Mesodermal cell (in vitro differentiated cells): ENCODE measurements at regions not wholly inside any gene's neighbourhood (a gene's known extent, or its start where the extent isn't known, plus 50 kb on each side); places are given as distances from the start of the nearest gene placed in this dataset.

Experiments used
- H3K27ac ChIP-seq: 2 replicates; pipeline ENCODE4 v1.7.0; 2013; ENCODE audit warnings: mild to moderate bottlenecking, low read depth, low read length, moderate library complexity; ENCODE audit not compliant: severe bottlenecking
- H3K36me3 ChIP-seq: 2 replicates; pipeline ENCODE4 v1.7.1; 2013; ENCODE audit warnings: mild to moderate bottlenecking, low read length, moderate library complexity; ENCODE audit not compliant: control insufficient read depth, insufficient read depth
- H3K4me1 ChIP-seq: one replicate; pipeline ENCODE4 v1.7.1; 2013; ENCODE audit warnings: mild to moderate bottlenecking, low read length; ENCODE audit not compliant: insufficient read depth, control insufficient read depth, poor library complexity, severe bottlenecking
- H3K4me3 ChIP-seq: 2 replicates; pipeline ENCODE4 v1.7.0; 2013; ENCODE audit warnings: low read length, control low read depth, mild to moderate bottlenecking; ENCODE audit not compliant: insufficient read depth, poor library complexity, severe bottlenecking; ENCODE audit errors: extremely low read depth
- H3K9me3 ChIP-seq: 2 replicates; pipeline ENCODE4 v1.7.1; 2013; ENCODE audit warnings: mild to moderate bottlenecking, low read length, moderate library complexity; ENCODE audit not compliant: control insufficient read depth
- WGBS, 2 experiments: methylation state at CpG; one replicate each; pipeline ENCODE4 v1.1.5; 2013; ENCODE audit warnings: missing lambda C conversion rate in 2 of 2; ENCODE audit not compliant: insufficient coverage in 2 of 2; 5-methylcytosine and 5-hydroxymethylcytosine counted together

DNA sequence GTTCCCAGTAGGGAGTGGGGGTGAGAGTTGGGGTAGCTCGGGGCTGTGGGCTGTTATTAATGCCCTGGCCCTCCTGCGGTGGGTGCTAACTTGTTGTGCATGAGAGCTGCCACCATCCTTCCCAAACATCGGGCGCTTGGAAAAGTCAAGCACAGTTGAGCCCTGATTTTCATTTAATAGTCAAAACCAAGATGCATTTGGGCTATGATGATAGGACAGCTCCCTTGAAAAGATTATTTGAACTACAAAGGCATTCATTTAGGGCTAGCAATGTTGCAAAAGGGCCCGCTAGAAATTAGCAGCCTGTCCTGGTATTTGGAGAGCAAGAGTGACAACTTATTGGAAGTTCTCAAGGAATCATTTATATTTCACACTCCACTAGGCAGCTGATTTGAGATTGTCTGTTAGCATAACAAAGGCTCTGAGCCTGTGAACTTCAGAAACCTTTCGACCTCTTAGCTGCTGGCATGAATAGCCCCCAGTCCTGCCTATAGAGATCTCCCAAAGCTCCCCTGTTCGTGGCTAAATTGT lies 128.2 kb upstream of the TMEM161B start:
- H3K9me3 ChIP-seq: no peaks in the 10 kb centered on the region
- WGBS, 2 experiments: 38 to 40% methylated on average over 1 to 3 of the region's 7 CpGs
- H3K4me1 ChIP-seq: peaks cover 21% of the 10 kb centered on the region
- no peaks in the 10 kb centered on the region for H3K36me3 ChIP-seq
- no peak overlapping the region for H3K4me3 ChIP-seq
- no peak overlapping the region for H3K27ac ChIP-seq

DNA sequence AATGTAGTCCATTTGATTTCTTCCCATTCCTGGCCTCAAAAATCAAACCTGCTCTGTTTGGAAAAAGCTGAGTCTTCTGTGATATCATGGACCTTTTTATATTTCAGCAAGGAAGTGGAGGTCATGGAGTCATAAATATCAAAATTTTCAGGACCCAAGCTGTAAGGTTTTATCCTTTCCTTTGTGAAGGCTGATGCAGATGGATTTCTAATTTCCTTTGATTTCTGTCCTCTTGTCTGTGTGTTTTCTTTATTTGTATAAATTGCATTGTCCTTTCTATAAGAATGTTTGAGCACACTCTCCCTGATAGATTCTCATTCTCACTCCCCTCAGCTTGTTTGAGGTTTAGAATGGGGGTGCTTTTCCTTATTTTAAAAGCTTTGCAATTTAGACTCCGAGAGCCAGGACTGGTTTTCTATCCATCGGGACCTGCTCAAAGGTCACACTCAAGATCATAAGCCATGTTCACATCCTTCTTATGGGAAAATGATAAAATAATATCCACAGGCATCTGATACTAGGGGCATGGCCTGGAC lies 127.4 kb upstream of the TMEM161B start:
- H3K4me3 ChIP-seq: no peak overlapping the region
- H3K4me1 ChIP-seq: peaks cover 21% of the 10 kb centered on the region
- H3K9me3 ChIP-seq: no peaks in the 10 kb centered on the region
- WGBS, 2 experiments: 100% methylated on average over 1 of the region's 2 CpGs; no CpG with 5 or more reads in 1 of the 2 experiments
- no peak overlapping the region for H3K27ac ChIP-seq
- no peaks in the 10 kb centered on the region for H3K36me3 ChIP-seq

DNA sequence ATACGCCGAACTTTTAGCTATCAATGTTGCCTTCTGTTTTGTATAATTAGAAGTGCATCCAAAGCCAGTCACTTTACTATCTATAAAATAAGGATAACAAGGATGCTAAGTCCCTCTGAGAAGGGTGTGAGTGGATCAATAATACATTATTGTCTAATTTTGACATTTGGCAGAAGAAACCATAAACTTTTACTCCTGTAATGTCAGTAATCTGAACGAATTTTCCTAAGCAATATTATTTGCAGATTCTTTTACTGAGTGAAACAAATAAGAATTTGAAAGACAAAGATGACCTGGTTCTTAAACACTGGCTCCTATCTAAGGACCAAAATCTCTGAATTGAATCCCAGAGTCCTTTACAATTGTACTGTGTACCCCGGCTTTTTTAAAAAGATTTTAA lies 126.6 kb upstream of the TMEM161B start:
- peaks cover 21% of the 10 kb centered on the region for H3K4me1 ChIP-seq

DNA sequence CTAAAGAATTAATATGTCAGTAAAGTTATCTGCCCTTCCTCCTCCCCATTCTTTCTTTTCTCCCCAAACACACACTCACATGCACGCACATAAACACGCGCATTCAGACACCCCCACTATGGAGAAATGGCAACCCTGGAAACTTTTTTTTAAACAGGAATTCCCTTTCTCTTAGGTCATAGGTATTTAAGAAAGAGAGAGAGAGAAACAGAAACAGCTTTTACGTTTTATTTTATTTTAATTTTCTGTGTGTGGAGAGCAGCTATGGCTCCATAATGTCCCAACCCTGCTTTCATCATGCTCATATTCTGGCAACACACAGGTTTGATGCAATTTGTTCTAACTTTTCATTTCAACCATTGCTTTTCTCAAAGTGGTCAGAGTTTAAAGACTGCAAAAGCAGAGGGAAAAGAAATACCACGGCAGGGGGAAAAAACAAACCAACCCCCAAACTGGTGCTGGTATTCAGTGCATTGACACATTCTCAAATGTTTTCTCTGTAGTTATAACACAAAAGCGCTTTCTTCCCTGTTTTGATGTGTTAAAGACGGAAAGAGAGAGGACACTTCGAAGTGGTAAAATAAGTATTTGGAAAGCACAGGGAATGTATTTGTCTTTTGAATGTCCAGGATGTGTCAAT lies 126.0 kb upstream of the TMEM161B start:
- H3K36me3 ChIP-seq: no peaks in the 10 kb centered on the region
- peaks cover 21% of the 10 kb centered on the region for H3K4me1 ChIP-seq
- no CpG with 5 or more reads among the region's 8 CpGs for WGBS, 2 experiments
- no peak overlapping the region for H3K27ac ChIP-seq
- H3K4me3 ChIP-seq: no peak overlapping the region
- no peaks in the 10 kb centered on the region for H3K9me3 ChIP-seq

More for the DNA sequence above, 126.6 kb upstream of the TMEM161B start:
- Histone ChIP-seq H3K4me3 (no peak overlapping the region), H3K27ac (no peak overlapping the region), H3K9me3 (no peaks in the 10 kb centered on the region), H3K36me3 (no peaks in the 10 kb centered on the region)
- no CpG with 5 or more reads among the region's 4 CpGs for WGBS, 2 experiments

DNA sequence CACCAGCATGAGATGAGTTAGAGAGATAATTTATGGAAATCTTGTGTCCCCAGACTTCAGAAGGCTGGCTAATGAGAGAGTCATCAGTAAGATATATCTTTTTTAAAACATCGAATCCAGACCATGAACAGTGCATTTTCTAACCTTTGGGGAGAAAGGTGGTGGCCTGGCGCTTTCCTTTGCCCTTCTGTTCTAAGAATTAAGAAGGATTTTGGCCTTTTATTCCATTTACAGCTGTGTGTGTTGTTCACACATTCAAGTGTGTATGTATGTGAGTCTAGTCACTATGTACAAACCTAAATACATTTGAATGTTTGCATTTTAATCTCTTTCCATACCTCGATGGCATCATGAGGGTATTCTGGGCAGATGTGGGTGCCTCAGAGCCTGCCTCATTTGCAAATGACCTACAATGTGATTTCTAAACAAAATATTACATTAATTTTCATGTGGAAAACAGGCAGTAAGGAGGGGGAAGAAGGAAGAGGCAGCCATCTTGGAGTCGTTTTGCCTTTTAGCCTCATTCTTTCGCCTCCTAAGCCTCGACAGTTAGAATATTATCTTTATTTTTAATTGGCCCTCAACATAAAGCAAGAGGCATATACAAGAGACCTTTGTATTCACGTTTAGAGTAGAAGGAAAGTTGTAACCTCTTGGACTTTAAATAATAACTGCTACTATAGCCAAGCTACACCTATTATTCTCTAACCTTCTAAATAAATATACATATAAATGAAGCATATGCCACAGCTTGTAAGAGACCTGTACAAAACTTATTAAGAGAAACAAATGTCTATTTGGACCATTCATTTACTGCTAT lies 125.3 kb upstream of the TMEM161B start:
- no peak overlapping the region for H3K4me3 ChIP-seq
- no peaks in the 10 kb centered on the region for H3K36me3 ChIP-seq
- no peak overlapping the region for H3K27ac ChIP-seq
- H3K9me3 ChIP-seq: no peaks in the 10 kb centered on the region
- no CpG with 5 or more reads among the region's 7 CpGs for WGBS, 2 experiments
- peaks cover 21% of the 10 kb centered on the region for H3K4me1 ChIP-seq

DNA sequence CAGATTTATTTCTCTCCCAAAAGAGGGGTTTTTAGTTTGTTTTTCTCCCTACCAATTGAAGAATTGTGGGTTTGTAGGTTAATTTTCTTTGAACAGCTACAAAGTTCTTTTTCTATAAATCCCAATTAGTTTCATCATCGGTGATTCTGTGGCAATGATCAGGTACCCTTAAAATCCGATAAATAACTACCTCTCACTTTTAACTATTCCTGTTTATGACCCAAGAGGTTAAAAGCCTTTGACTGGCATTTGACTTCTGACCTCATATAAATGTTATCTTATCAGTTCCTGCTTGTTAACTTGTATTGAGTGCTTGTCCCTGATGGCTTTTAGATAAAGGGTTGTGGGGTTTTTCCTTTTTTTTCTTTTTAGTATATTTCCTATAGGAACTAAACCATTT lies 124.4 kb upstream of the TMEM161B start:
- peaks cover 16% of the 10 kb centered on the region for H3K4me1 ChIP-seq
- 80% methylated on average over 1 of the region's 2 CpGs; no CpG with 5 or more reads in 1 of the 2 experiments for WGBS, 2 experiments
- no peaks in the 10 kb centered on the region for H3K36me3 ChIP-seq
- no peak overlapping the region for H3K27ac ChIP-seq
- H3K4me3 ChIP-seq: no peak overlapping the region
- no peaks in the 10 kb centered on the region for H3K9me3 ChIP-seq

DNA sequence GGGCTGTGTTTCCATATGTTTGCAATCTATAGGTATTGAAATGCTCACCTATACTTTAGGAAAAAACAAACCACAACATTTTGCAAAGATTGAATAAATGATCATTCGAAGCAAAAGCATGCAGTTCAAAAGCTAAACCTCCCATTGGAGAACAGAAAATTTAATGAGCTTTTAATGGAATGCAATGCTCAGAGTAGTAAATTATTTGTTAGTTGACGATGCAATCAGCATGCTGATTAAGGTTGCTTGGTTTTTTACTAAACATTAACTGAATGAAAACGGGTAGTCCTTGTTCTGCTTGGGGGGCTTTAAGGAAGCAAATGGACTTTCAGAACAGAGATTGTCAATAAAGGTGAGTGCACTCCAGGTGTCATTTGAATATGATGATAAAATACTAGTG lies 123.3 kb upstream of the TMEM161B start:
- no peak overlapping the region for H3K27ac ChIP-seq
- no peak overlapping the region for H3K4me3 ChIP-seq
- 60 to 68% methylated on average over 1 to 3 of the region's 3 CpGs for WGBS, 2 experiments
- H3K36me3 ChIP-seq: no peaks in the 10 kb centered on the region
- peaks cover 10% of the 10 kb centered on the region for H3K4me1 ChIP-seq
- no peaks in the 10 kb centered on the region for H3K9me3 ChIP-seq

DNA sequence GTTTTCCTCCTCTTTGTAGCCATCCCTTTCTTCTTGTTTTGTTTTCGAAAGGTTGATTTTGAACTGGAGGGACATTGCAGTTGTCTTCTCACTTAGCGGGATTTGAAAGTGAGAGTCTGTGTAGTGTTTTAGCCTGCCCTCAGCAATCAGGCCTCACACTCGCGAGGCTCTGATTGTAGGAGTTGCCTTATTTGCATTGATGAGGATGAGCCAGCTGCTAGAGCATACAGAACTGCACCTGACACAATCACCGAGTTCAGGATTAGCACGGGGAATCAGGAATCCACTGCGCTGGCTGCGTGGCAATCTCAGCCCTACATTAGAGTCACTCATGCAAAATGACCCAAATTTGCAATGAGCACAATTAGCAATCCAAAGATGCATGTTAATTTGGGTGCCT lies 122.5 kb upstream of the TMEM161B start:
- H3K9me3 ChIP-seq: no peaks in the 10 kb centered on the region
- no peak overlapping the region for H3K27ac ChIP-seq
- WGBS, 2 experiments: 64 to 84% methylated on average over 2 to 4 of the region's 8 CpGs
- H3K4me3 ChIP-seq: no peak overlapping the region
- peaks cover 10% of the 10 kb centered on the region for H3K4me1 ChIP-seq
- H3K36me3 ChIP-seq: no peaks in the 10 kb centered on the region

DNA sequence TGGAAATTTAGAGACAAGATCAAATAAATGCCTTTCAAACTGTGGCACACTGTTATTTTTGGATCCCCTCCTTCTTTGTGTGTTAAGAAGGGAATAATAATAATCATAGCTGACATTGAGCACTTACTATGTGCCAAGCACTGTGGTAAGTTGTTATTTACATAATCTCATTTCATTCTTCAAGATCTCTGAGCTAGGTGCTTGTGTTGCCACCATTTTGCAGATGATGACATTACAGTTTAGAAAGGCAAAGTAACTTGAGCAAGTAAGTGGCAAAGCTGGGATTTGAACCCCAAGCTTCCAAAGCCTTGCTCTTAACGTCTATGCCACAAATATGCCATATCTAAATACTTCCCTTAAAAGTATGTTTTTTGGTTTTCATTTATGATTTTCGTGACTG lies 121.8 kb upstream of the TMEM161B start:
- H3K4me1 ChIP-seq: peaks cover 10% of the 10 kb centered on the region
- WGBS, 2 experiments: 80% methylated on average over 1 of the region's 2 CpGs; no CpG with 5 or more reads in 1 of the 2 experiments

DNA sequence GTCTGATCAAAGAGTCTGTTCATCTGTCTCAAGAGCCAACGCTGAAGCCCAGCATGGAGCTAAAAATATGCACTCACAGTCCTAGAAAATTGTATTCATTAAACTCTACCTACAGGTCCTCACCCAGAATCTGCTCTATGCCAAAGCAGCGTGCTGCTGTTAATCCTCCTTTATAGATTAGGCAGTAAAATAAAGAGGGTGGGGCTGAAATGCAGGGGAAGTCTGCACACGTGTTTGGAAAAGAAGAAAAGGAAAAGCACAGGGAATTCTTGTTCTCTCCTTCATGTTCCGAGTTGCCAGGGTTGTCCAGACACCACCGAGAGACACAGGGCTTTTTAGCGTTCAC lies 121.4 kb upstream of the TMEM161B start:
- Histone ChIP-seq H3K36me3 (no peaks in the 10 kb centered on the region), H3K4me3 (no peak overlapping the region), H3K27ac (no peak overlapping the region), H3K9me3 (no peaks in the 10 kb centered on the region), H3K4me1 (peaks cover 10% of the 10 kb centered on the region)
- 85 to 90% methylated on average over 4 of the region's 6 CpGs for WGBS, 2 experiments

More for the DNA sequence above, 121.8 kb upstream of the TMEM161B start:
- H3K27ac ChIP-seq: no peak overlapping the region
- no peaks in the 10 kb centered on the region for H3K9me3 ChIP-seq
- no peaks in the 10 kb centered on the region for H3K36me3 ChIP-seq
- no peak overlapping the region for H3K4me3 ChIP-seq
